ENCODE measurements at regions not wholly inside any gene's neighbourhood (a gene's known extent, or its start where the extent isn't known, plus 50 kb on each side); places are given as distances from the start of the nearest gene placed in this dataset.

- TF ChIP-seq CTCF (IDR thresholded peaks at IDR 0.05) = no peak
- no peak for TF ChIP-seq POLR2A (IDR thresholded peaks at IDR 0.05)
These were observed 816.9 kb downstream of the CDH11 start for GRCh38 chr16:64304951-64305350.

All from prostate gland (tissue), 2 donors.